Immature natural killer cell (primary cell): ENCODE measurements at regions not wholly inside any gene's neighbourhood (a gene's known extent, or its start where the extent isn't known, plus 50 kb on each side); places are given as distances from the start of the nearest gene placed in this dataset.
"Not testable (repeated sequence)": the region's sequence is repeated elsewhere in the genome, so short reads cannot be mapped to it uniquely, and the experiment has no call there.

ENCODE experiments used
- DNase-seq, 3 donors: peaks; one replicate each; pipeline ENCODE4 v3.0.0; 2022; ENCODE audit warnings: mixed read lengths in 1 of 3
- H3K27ac Mint-ChIP-seq, 6 donors: one replicate each; pipeline ENCODE4 v1.8.0; 2020; ENCODE audit warnings: mixed read lengths in 6 of 6, mild to moderate bottlenecking in 5 of 6, inconsistent platforms in 4 of 6, moderate library complexity in 3 of 6
- H3K27me3 Mint-ChIP-seq, 3 donors: one replicate each; pipeline ENCODE4 v1.8.0; 2020 to 2021; ENCODE audit warnings: low read depth in 3 of 3, mild to moderate bottlenecking in 3 of 3, mixed read lengths in 3 of 3, moderate library complexity in 3 of 3, inconsistent platforms in 1 of 3
- H3K36me3 Mint-ChIP-seq, 3 donors: one replicate each; pipeline ENCODE4 v1.8.0; 2020; ENCODE audit warnings: mixed read lengths in 3 of 3, inconsistent platforms in 2 of 3, mild to moderate bottlenecking in 2 of 3
- H3K4me1 Mint-ChIP-seq, 2 donors: one replicate each; pipeline ENCODE4 v1.8.0; 2020; ENCODE audit warnings: inconsistent platforms in 2 of 2, mild to moderate bottlenecking in 2 of 2, mixed read lengths in 2 of 2, moderate library complexity in 1 of 2
- H3K4me3 Mint-ChIP-seq, 5 donors: one replicate each; pipeline ENCODE4 v1.8.0; 2020; ENCODE audit warnings: mild to moderate bottlenecking in 5 of 5, mixed read lengths in 5 of 5, inconsistent platforms in 3 of 5, moderate library complexity in 3 of 5
- H3K9me3 Mint-ChIP-seq, 6 donors: one replicate each; pipeline ENCODE4 v1.8.0; 2020; ENCODE audit warnings: mild to moderate bottlenecking in 6 of 6, mixed read lengths in 6 of 6, inconsistent platforms in 4 of 6, moderate library complexity in 3 of 6

- not testable (repeated sequence) for DNase-seq
Observed at GRCh38 chr14:105672450-105673200, 146.2 kb downstream of the TMEM121 start.

GRCh38 chr14:105675433-105675832, 149.1 kb downstream of the TMEM121 start:
- not testable (repeated sequence) for DNase-seq, H3K36me3 Mint-ChIP-seq, H3K4me1 Mint-ChIP-seq, H3K4me3 Mint-ChIP-seq, H3K27me3 Mint-ChIP-seq, H3K9me3 Mint-ChIP-seq
- H3K27ac Mint-ChIP-seq = peak overlapping the region in 1 of 6 donors; percentile 22

More at GRCh38 chr14:105672450-105673200, 146.2 kb downstream of the TMEM121 start:
- H3K4me1 Mint-ChIP-seq, H3K27me3 Mint-ChIP-seq, H3K4me3 Mint-ChIP-seq, H3K27ac Mint-ChIP-seq, H3K36me3 Mint-ChIP-seq, H3K9me3 Mint-ChIP-seq: not testable (repeated sequence)

- peak overlapping the region in 1 of 6 donors; percentile 22 for H3K27ac Mint-ChIP-seq
- not testable (repeated sequence) for H3K4me1 Mint-ChIP-seq, H3K9me3 Mint-ChIP-seq, H3K27me3 Mint-ChIP-seq, DNase-seq, H3K36me3 Mint-ChIP-seq, H3K4me3 Mint-ChIP-seq
Observed at GRCh38 chr14:105675905-105676670, 149.7 kb downstream of the TMEM121 start.

- not testable (repeated sequence) for H3K27me3 Mint-ChIP-seq, H3K4me3 Mint-ChIP-seq, DNase-seq, H3K36me3 Mint-ChIP-seq, H3K9me3 Mint-ChIP-seq, H3K27ac Mint-ChIP-seq, H3K4me1 Mint-ChIP-seq
Observed at GRCh38 chr14:105678057-105678456, 151.7 kb downstream of the TMEM121 start.

GRCh38 chr14:105678996-105679958, 152.9 kb downstream of the TMEM121 start:
- not testable (repeated sequence) for H3K4me1 Mint-ChIP-seq, H3K4me3 Mint-ChIP-seq, DNase-seq, H3K9me3 Mint-ChIP-seq, H3K27me3 Mint-ChIP-seq, H3K36me3 Mint-ChIP-seq, H3K27ac Mint-ChIP-seq

GRCh38 chr14:105679959-105680735, 153.8 kb downstream of the TMEM121 start:
- not testable (repeated sequence) for H3K4me3 Mint-ChIP-seq
- peak in 2 of 3 donors; percentile 14 to 25 for DNase-seq

GRCh38 chr14:105680736-105681098, 154.3 kb downstream of the TMEM121 start:
- H3K27me3 Mint-ChIP-seq, H3K9me3 Mint-ChIP-seq, H3K36me3 Mint-ChIP-seq, H3K27ac Mint-ChIP-seq, H3K4me3 Mint-ChIP-seq, H3K4me1 Mint-ChIP-seq, DNase-seq: not testable (repeated sequence)

More at GRCh38 chr14:105679959-105680735, 153.8 kb downstream of the TMEM121 start:
- not testable (repeated sequence) for H3K27ac Mint-ChIP-seq, H3K9me3 Mint-ChIP-seq, H3K27me3 Mint-ChIP-seq, H3K36me3 Mint-ChIP-seq, H3K4me1 Mint-ChIP-seq

- not testable (repeated sequence) for H3K27me3 Mint-ChIP-seq, H3K4me1 Mint-ChIP-seq, DNase-seq, H3K9me3 Mint-ChIP-seq, H3K36me3 Mint-ChIP-seq
- peak overlapping the region in 1 of 5 donors; percentile 25 for H3K4me3 Mint-ChIP-seq
- H3K27ac Mint-ChIP-seq = peak overlapping the region in 1 of 6 donors; percentile 67
Observed at GRCh38 chr14:105681606-105682185, 155.3 kb downstream of the TMEM121 start.

- H3K27ac Mint-ChIP-seq, H3K27me3 Mint-ChIP-seq, H3K4me3 Mint-ChIP-seq: not testable (repeated sequence)
Observed at GRCh38 chr14:105682442-105682841, 156.1 kb downstream of the TMEM121 start.

GRCh38 chr14:105682956-105683570, 156.7 kb downstream of the TMEM121 start:
- no peak for DNase-seq

More at GRCh38 chr14:105682442-105682841, 156.1 kb downstream of the TMEM121 start:
- H3K9me3 Mint-ChIP-seq, H3K36me3 Mint-ChIP-seq, H3K4me1 Mint-ChIP-seq, DNase-seq: not testable (repeated sequence)

GRCh38 chr14:105684056-105684455, 157.7 kb downstream of the TMEM121 start:
- not testable (repeated sequence) for H3K27me3 Mint-ChIP-seq, H3K4me1 Mint-ChIP-seq, DNase-seq, H3K36me3 Mint-ChIP-seq, H3K4me3 Mint-ChIP-seq, H3K9me3 Mint-ChIP-seq, H3K27ac Mint-ChIP-seq

More at GRCh38 chr14:105682956-105683570, 156.7 kb downstream of the TMEM121 start:
- Mint-ChIP-seq H3K36me3 (no peaks in the 10 kb centered on the region), H3K9me3 (no peaks in the 10 kb centered on the region), H3K27ac (peak overlapping the region in 3 of 6 donors; percentile 72 to 91 (median 73)), H3K4me1 (peaks cover 0 to 3% of the 10 kb centered on the region in 2 donors), H3K27me3 (peaks cover 0 to 3% (median 2%) of the 10 kb centered on the region in 3 donors), H3K4me3 (no peak overlapping the region)

GRCh38 chr14:105684597-105684996, 158.2 kb downstream of the TMEM121 start:
- not testable (repeated sequence) for H3K36me3 Mint-ChIP-seq, DNase-seq, H3K9me3 Mint-ChIP-seq, H3K4me1 Mint-ChIP-seq, H3K4me3 Mint-ChIP-seq, H3K27me3 Mint-ChIP-seq
- peak overlapping the region in 3 of 6 donors; percentile 2 to 50 (median 36) for H3K27ac Mint-ChIP-seq
